T-cell (primary cell): ENCODE measurements at regions not wholly inside any gene's neighbourhood (a gene's known extent, or its start where the extent isn't known, plus 50 kb on each side); places are given as distances from the start of the nearest gene placed in this dataset.

Source experiments
- ATAC-seq, 4 experiments: fragments of 200-7000 bp in 3 of 4; fragments of 150-1000 bp in 1 of 4; cut with Tn5 transposase; replicated peaks in 1 of 4; 1 replicate in 3 of 4; 2 replicates in 1 of 4; pipeline ENCODE4 v1.10.0; 2021; ENCODE audit warnings: moderate library complexity in 3 of 4, mild to moderate bottlenecking in 2 of 4, moderate number of reproducible peaks in 1 of 4
- CTCF ChIA-PET, 2 donors: fragments of 300-600 bp; sonication (Branson Sonifier 250); formaldehyde crosslinking; loops; one replicate each; lab custom pipeline; 2022; ENCODE audit warnings: antibody characterized with exemption in 2 of 2; lab: Charles Lee
- POLR2A ChIA-PET, 2 donors: fragments of 300-600 bp; sonication (Branson Sonifier 250); formaldehyde crosslinking; loops; one replicate each; lab custom pipeline; 2022; ENCODE audit warnings: antibody characterized with exemption in 2 of 2; lab: Charles Lee
- DNase-seq, 35 experiments: peaks; one replicate each; pipeline versions ENCODE4 v3.0.0 to v3.0.0-alpha.2; 2013 to 2023
- H3K27ac ChIP-seq: one replicate; pipeline ENCODE4 v1.5.1; 2013; ENCODE audit warnings: low read length
- H3K27me3 ChIP-seq, 2 experiments: replicated peaks in 1 of 2; 1 replicate in 1 of 2; 2 replicates in 1 of 2; pipeline versions ENCODE4 v1.6.1 to v1.7.0; 2013; ENCODE audit warnings: low read length in 1 of 2, mixed read lengths in 1 of 2; ENCODE audit not compliant: control insufficient read depth in 2 of 2, insufficient read depth in 2 of 2; ENCODE audit errors: extremely low read depth in 1 of 2
- H3K36me3 ChIP-seq, 2 donors: 1 replicate in 1 of 2; 2 replicates in 1 of 2; pipeline versions ENCODE4 v1.6.1 to v1.7.0; 2013; ENCODE audit warnings: low read length in 1 of 2; ENCODE audit not compliant: control insufficient read depth in 2 of 2, insufficient read depth in 1 of 2; ENCODE audit errors: extremely low read depth in 1 of 2
- H3K4me1 ChIP-seq, 2 experiments: 1 replicate in 1 of 2; 2 replicates in 1 of 2; pipeline versions ENCODE4 v1.6.1 to v1.7.0; 2013; ENCODE audit warnings: low read length in 2 of 2, mixed read lengths in 1 of 2; ENCODE audit not compliant: insufficient read depth in 2 of 2, control insufficient read depth in 1 of 2; ENCODE audit errors: extremely low read depth in 1 of 2
- H3K4me3 ChIP-seq, 2 donors: 1 replicate in 1 of 2; 2 replicates in 1 of 2; pipeline versions ENCODE4 v1.5.1 to v1.7.0; 2013; ENCODE audit warnings: mild to moderate bottlenecking in 2 of 2, low read length in 1 of 2, moderate library complexity in 1 of 2; ENCODE audit not compliant: control insufficient read depth in 1 of 2; ENCODE audit errors: extremely low read depth in 1 of 2
- H3K9me3 ChIP-seq: 2 replicates; pipeline ENCODE4 v1.7.0; 2013
- H3K27ac Mint-ChIP-seq, 2 donors: one replicate each; pipeline ENCODE4 v1.8.0; 2020 to 2021; ENCODE audit warnings: mild to moderate bottlenecking in 2 of 2, mixed read lengths in 2 of 2
- H3K27me3 Mint-ChIP-seq, 2 donors: one replicate each; pipeline ENCODE4 v1.8.0; 2021 to 2022; ENCODE audit warnings: mixed read lengths in 2 of 2
- H3K36me3 Mint-ChIP-seq: one replicate; pipeline ENCODE4 v1.8.0; 2021; ENCODE audit warnings: mixed read lengths
- H3K4me1 Mint-ChIP-seq, 3 donors: one replicate each; pipeline ENCODE4 v1.8.0; 2020 to 2022; ENCODE audit warnings: mixed read lengths in 3 of 3, mild to moderate bottlenecking in 1 of 3
- H3K4me3 Mint-ChIP-seq, 3 donors: one replicate each; pipeline ENCODE4 v1.8.0; 2020 to 2022; ENCODE audit warnings: mild to moderate bottlenecking in 3 of 3, mixed read lengths in 3 of 3, moderate library complexity in 3 of 3
- H3K9me3 Mint-ChIP-seq, 3 donors: one replicate each; pipeline ENCODE4 v1.8.0; 2020 to 2022; ENCODE audit warnings: mixed read lengths in 3 of 3
- WGBS: methylation state at CpG from one replicate; pipeline ENCODE4 v1.1.5; 2013; ENCODE audit warnings: missing lambda C conversion rate; ENCODE audit not compliant: insufficient coverage; 5-methylcytosine and 5-hydroxymethylcytosine counted together

GRCh38 chr7:424301-424935 is 95.2 kb downstream of the PDGFA start:
- H3K36me3 ChIP-seq = no peaks in the 10 kb centered on the region
- Mint-ChIP-seq H3K27me3 (no peaks in the 10 kb centered on the region), H3K9me3 (no peaks in the 10 kb centered on the region), H3K4me3 (no peak overlapping the region), H3K36me3 (no peaks in the 10 kb centered on the region), H3K4me1 (no peaks in the 10 kb centered on the region), H3K27ac (no peak overlapping the region)
- H3K9me3 ChIP-seq = no peaks in the 10 kb centered on the region
- no peak overlapping the region for H3K4me3 ChIP-seq
- 79% methylated on average over 4 of the region's 9 CpGs for WGBS
- peaks cover 0 to 10% of the 10 kb centered on the region in 2 experiments for H3K4me1 ChIP-seq
- POLR2A ChIA-PET = no interaction called here
- peaks cover 0 to 7% of the 10 kb centered on the region in 2 experiments for H3K27me3 ChIP-seq
- CTCF ChIA-PET = no interaction called here
- DNase-seq = no peak
- H3K27ac ChIP-seq = no peak overlapping the region
- ATAC-seq = no peak

GRCh38 chr7:424961-425793 is 94.5 kb downstream of the PDGFA start:
- CTCF ChIA-PET = no interaction called here
- Mint-ChIP-seq H3K4me1 (no peaks in the 10 kb centered on the region), H3K9me3 (no peaks in the 10 kb centered on the region), H3K36me3 (no peaks in the 10 kb centered on the region), H3K4me3 (no peak overlapping the region), H3K27me3 (no peaks in the 10 kb centered on the region), H3K27ac (no peak overlapping the region)
- POLR2A ChIA-PET = no interaction called here
- WGBS = 87% methylated on average over 41 of the region's 46 CpGs
- Histone ChIP-seq H3K9me3 (no peaks in the 10 kb centered on the region), H3K4me3 (no peak overlapping the region), H3K4me1 (peaks cover 0 to 10% of the 10 kb centered on the region in 2 experiments), H3K36me3 (no peaks in the 10 kb centered on the region), H3K27ac (no peak overlapping the region), H3K27me3 (peaks cover 0 to 7% of the 10 kb centered on the region in 2 experiments)
- ATAC-seq = no peak
- DNase-seq = no peak

- peaks cover 0 to 10% of the 10 kb centered on the region in 2 experiments for H3K4me1 ChIP-seq
- CTCF ChIA-PET = no interaction called here
- WGBS = 83% methylated on average over 13 of the region's 16 CpGs
Observed at GRCh38 chr7:425794-426188, 93.9 kb downstream of the PDGFA start.

GRCh38 chr7:426510-426909 is 93.1 kb downstream of the PDGFA start:
- Mint-ChIP-seq H3K4me1 (no peaks in the 10 kb centered on the region), H3K36me3 (no peaks in the 10 kb centered on the region), H3K27me3 (no peaks in the 10 kb centered on the region), H3K4me3 (no peak overlapping the region), H3K9me3 (no peaks in the 10 kb centered on the region), H3K27ac (no peak overlapping the region)
- WGBS = 88% methylated on average over 12 of the region's 12 CpGs
- no peaks in the 10 kb centered on the region for H3K9me3 ChIP-seq
- peaks cover 0 to 7% of the 10 kb centered on the region in 2 experiments for H3K4me1 ChIP-seq
- no peak overlapping the region for H3K27ac ChIP-seq
- DNase-seq (no peak), ATAC-seq (no peak)
- peaks cover 0 to 5% of the 10 kb centered on the region in 2 experiments for H3K27me3 ChIP-seq
- H3K36me3 ChIP-seq = no peaks in the 10 kb centered on the region
- POLR2A ChIA-PET = no interaction called here
- CTCF ChIA-PET = no interaction called here
- H3K4me3 ChIP-seq = no peak overlapping the region

More at GRCh38 chr7:425794-426188, 93.9 kb downstream of the PDGFA start:
- DNase-seq (no peak), ATAC-seq (no peak)
- Mint-ChIP-seq H3K9me3 (no peaks in the 10 kb centered on the region), H3K36me3 (no peaks in the 10 kb centered on the region), H3K27me3 (no peaks in the 10 kb centered on the region), H3K4me3 (no peak overlapping the region), H3K4me1 (no peaks in the 10 kb centered on the region), H3K27ac (no peak overlapping the region)
- POLR2A ChIA-PET = no interaction called here
- Histone ChIP-seq H3K4me3 (no peak overlapping the region), H3K27ac (no peak overlapping the region), H3K36me3 (no peaks in the 10 kb centered on the region), H3K9me3 (no peaks in the 10 kb centered on the region), H3K27me3 (peaks cover 0 to 7% of the 10 kb centered on the region in 2 experiments)

- no peak overlapping the region for H3K27ac Mint-ChIP-seq
- Histone ChIP-seq H3K4me3 (no peak overlapping the region), H3K36me3 (no peaks in the 10 kb centered on the region), H3K9me3 (no peaks in the 10 kb centered on the region), H3K27ac (no peak overlapping the region), H3K27me3 (peaks cover 0 to 5% of the 10 kb centered on the region in 2 experiments), H3K4me1 (no peaks in the 10 kb centered on the region)
- ChIA-PET CTCF (no interaction called here), POLR2A (no interaction called here)
- H3K27me3 Mint-ChIP-seq = no peaks in the 10 kb centered on the region
- H3K9me3 Mint-ChIP-seq = no peaks in the 10 kb centered on the region
- H3K4me1 Mint-ChIP-seq = no peaks in the 10 kb centered on the region
- no peaks in the 10 kb centered on the region for H3K36me3 Mint-ChIP-seq
- H3K4me3 Mint-ChIP-seq = no peak overlapping the region
- DNase-seq (no peak), ATAC-seq (no peak)
- WGBS = 83% methylated on average over 13 of the region's 18 CpGs
Observed at GRCh38 chr7:427506-428103, 92.0 kb downstream of the PDGFA start.

- no peak for ATAC-seq
- no peak overlapping the region for H3K27ac Mint-ChIP-seq
- POLR2A ChIA-PET = no interaction called here
Observed at GRCh38 chr7:428387-428786, 91.3 kb downstream of the PDGFA start.

More at GRCh38 chr7:428387-428786, 91.3 kb downstream of the PDGFA start:
- Mint-ChIP-seq H3K4me3 (no peak overlapping the region), H3K27me3 (no peaks in the 10 kb centered on the region), H3K36me3 (no peaks in the 10 kb centered on the region), H3K4me1 (no peaks in the 10 kb centered on the region), H3K9me3 (no peaks in the 10 kb centered on the region)
- Histone ChIP-seq H3K36me3 (no peaks in the 10 kb centered on the region), H3K27me3 (peaks cover 0 to 11% of the 10 kb centered on the region in 2 experiments), H3K9me3 (no peaks in the 10 kb centered on the region), H3K4me3 (no peak overlapping the region), H3K27ac (no peak overlapping the region), H3K4me1 (no peaks in the 10 kb centered on the region)
- 92% methylated on average over 14 of the region's 18 CpGs for WGBS
- CTCF ChIA-PET = no interaction called here
- no peak for DNase-seq
